K562 (cell line): ENCODE measurements at regions not wholly inside any gene's neighbourhood (a gene's known extent, or its start where the extent isn't known, plus 50 kb on each side); places are given as distances from the start of the nearest gene placed in this dataset.

Source experiments
- ATAC-seq: fragments of 200-7000 bp; cut with Tn5 transposase; 3 replicates; pipeline ENCODE4 v1.9.1; 2020; ENCODE audit warnings: moderate library complexity
- BruUV-seq: library from RNA; stranded (reverse); fragments of 400-500 nt; replicated peaks from 2 replicates; lab custom pipeline; 2021; lab: Mats Ljungman, UMichigan
- CTCF ChIA-PET: fragments of 300-600 bp; formaldehyde crosslinking; extraction: SDS; loops from one replicate; lab custom pipeline; 2021; ENCODE audit warnings: low intra/inter-chr PET ratio; lab: Yijun Ruan, JAX
- POLR2A ChIA-PET: fragments of 300-600, 350-650 bp; sonication (Branson Sonifier 250); formaldehyde crosslinking; extraction: SDS; loops from one replicate; lab custom pipeline; 2021; ENCODE audit warnings: antibody characterized with exemption, inconsistent platforms; lab: Yijun Ruan, JAX
- DNase-seq, 4 experiments: peaks; one replicate each; pipeline versions ENCODE4 v3.0.0 to v3.0.0-alpha.2; 2011 to 2018; ENCODE audit warnings: low spot score in 3 of 4, mixed read lengths in 3 of 4; ENCODE audit errors: extremely low read depth in 1 of 4
- FAIRE-seq: peaks from 2 replicates; lab custom pipeline; 2011; peaks lifted over from hg19 to GRCh38; lab: Jason Lieb, UNC
- H2AFZ ChIP-seq: 2 replicates; pipeline ENCODE4 v1.6.0; 2011; ENCODE audit warnings: low read depth, low read length, control low read depth, inconsistent platforms
- H3K27ac ChIP-seq: fragments of 200-600 bp; 3 replicates; pipeline ENCODE4 v1.8.0; 2011; ENCODE audit warnings: low read depth, mild to moderate bottlenecking, control low read depth, inconsistent platforms, low read length, moderate library complexity, mixed read lengths; ENCODE audit errors: extremely low read depth
- H3K27me3 ChIP-seq, 2 experiments: fragments of 300-600 bp in 1 of 2; 2 replicates in 1 of 2; 3 replicates in 1 of 2; pipeline versions ENCODE4 v1.6.0 to v1.8.0; 2011; ENCODE audit warnings: inconsistent platforms in 2 of 2, low read length in 2 of 2, mild to moderate bottlenecking in 1 of 2, mixed read lengths in 1 of 2, moderate library complexity in 1 of 2; ENCODE audit not compliant: control insufficient read depth in 2 of 2, insufficient read depth in 2 of 2
- H3K36me3 ChIP-seq: fragments of 300-600 bp; 3 replicates; pipeline ENCODE4 v1.8.0; 2011; ENCODE audit warnings: mild to moderate bottlenecking, low read length, inconsistent platforms; ENCODE audit not compliant: control insufficient read depth, insufficient read depth
- H3K4me1 ChIP-seq, 2 experiments: fragments of 200-600 bp in 1 of 2; replicated peaks in 1 of 2; 2 replicates in 1 of 2; 3 replicates in 1 of 2; pipeline versions ENCODE4 v1.5.1 to v1.8.0; 2011; ENCODE audit warnings: inconsistent platforms in 2 of 2, low read length in 2 of 2, mild to moderate bottlenecking in 1 of 2, mixed read lengths in 1 of 2, moderate library complexity in 1 of 2; ENCODE audit not compliant: control insufficient read depth in 2 of 2, insufficient read depth in 2 of 2
- H3K4me2 ChIP-seq: 2 replicates; pipeline ENCODE4 v1.6.1; 2011; ENCODE audit warnings: low read length, control low read depth, inconsistent platforms, mixed read lengths; ENCODE audit not compliant: insufficient read depth
- H3K4me3 ChIP-seq: fragments of 200-600 bp; sonication (generic), shearing (Covaris generic); 2 replicates; pipeline ENCODE4 v1.5.1; 2016; ENCODE audit warnings: control low read depth, inconsistent platforms
- H3K79me2 ChIP-seq: fragments of 200-600 bp; 3 replicates; pipeline ENCODE4 v1.8.0; 2011; ENCODE audit warnings: low read length, inconsistent platforms; ENCODE audit not compliant: control insufficient read depth, insufficient read depth
- H3K9ac ChIP-seq, 2 experiments: 2 replicates each; pipeline versions ENCODE4 v1.6.0 to v1.6.1; 2011; ENCODE audit warnings: low read depth in 2 of 2, low read length in 2 of 2, control low read depth in 1 of 2, inconsistent platforms in 1 of 2, mild to moderate bottlenecking in 1 of 2, mixed read lengths in 1 of 2; ENCODE audit not compliant: insufficient read depth in 1 of 2
- H3K9me1 ChIP-seq: one replicate; pipeline ENCODE4 v1.6.0; 2011; ENCODE audit warnings: inconsistent platforms, mild to moderate bottlenecking, low read length, moderate library complexity; ENCODE audit not compliant: control insufficient read depth, insufficient read depth
- H3K9me3 ChIP-seq: replicated peaks from 2 replicates; pipeline ENCODE4 v1.5.1; 2011; ENCODE audit warnings: low read depth, low read length, inconsistent platforms; ENCODE audit not compliant: control insufficient read depth, insufficient read depth
- H4K20me1 ChIP-seq: replicated peaks from 2 replicates; pipeline ENCODE4 v1.6.1; 2011; ENCODE audit warnings: low read length, inconsistent platforms, mixed read lengths; ENCODE audit not compliant: control insufficient read depth, insufficient read depth
- ARID1B ChIP-seq: fragments of 450-650 bp; IDR thresholded peaks from 2 replicates; pipeline ENCODE4 v1.6.1; 2016; ENCODE audit warnings: antibody characterized with exemption, mild to moderate bottlenecking, inconsistent platforms
- CBX5 ChIP-seq: IDR thresholded peaks from 2 replicates; pipeline ENCODE4 v1.6.1; 2014; ENCODE audit warnings: low read depth, borderline replicate concordance
- CTBP1 ChIP-seq: fragments of 450-650 bp; IDR thresholded peaks from 2 replicates; pipeline ENCODE4 v1.6.1; 2016; ENCODE audit warnings: borderline replicate concordance
- ID3 ChIP-seq, 2 experiments: fragments of 250-450 bp in 1 of 2; fragments of 450-650 bp in 1 of 2; sonication (Bioruptor Pico) in 1 of 2; IDR thresholded peaks; 2 replicates each; pipeline versions ENCODE4 v1.6.1 to v1.8.0; 2016 to 2021; ENCODE audit warnings: mild to moderate bottlenecking in 2 of 2, moderate library complexity in 2 of 2, missing compliant biosample characterization in 1 of 2, missing genetic modification characterization in 1 of 2
- NFE2 ChIP-seq: IDR thresholded peaks from 2 replicates; pipeline ENCODE4 v1.6.1; 2014; ENCODE audit warnings: antibody characterized with exemption, low read depth
- POLR3A ChIP-seq: IDR thresholded peaks from 2 replicates; pipeline ENCODE4 v1.6.1; 2011; ENCODE audit warnings: borderline replicate concordance, mild to moderate bottlenecking, moderate library complexity; ENCODE audit not compliant: insufficient read length, insufficient read depth; ENCODE audit errors: extremely low read depth
- PREB ChIP-seq: sonication (generic); formaldehyde crosslinking; IDR thresholded peaks from 2 replicates; pipeline ENCODE4 v1.8.1; 2023; ENCODE audit warnings: mild to moderate bottlenecking, missing genetic modification reagents
- XRCC4 ChIP-seq: IDR thresholded peaks from one replicate; pipeline ENCODE4 v1.6.1; 2011; ENCODE audit not compliant: insufficient read depth, insufficient read length; ENCODE audit errors: extremely low read depth
- ZFP36 ChIP-seq: fragments of 150-350 bp; IDR thresholded peaks from 2 replicates; pipeline ENCODE4 v1.6.1; 2018; ENCODE audit warnings: low read length, low read depth; ENCODE audit not compliant: partially characterized antibody
- ZNF77 ChIP-seq: fragments of 250-450 bp; sonication (Bioruptor Pico); IDR thresholded peaks from 2 replicates; pipeline ENCODE4 v1.5.0; 2020
- ZSCAN32 ChIP-seq: fragments of 450-650 bp; formaldehyde crosslinking; IDR thresholded peaks from 2 replicates; pipeline ENCODE4 v1.4.0; 2020; ENCODE audit warnings: mild to moderate bottlenecking, moderate library complexity
- WGBS: fragments of 100-300 bp; shearing (Covaris generic); methylation state at CpG from one replicate; pipeline ENCODE4 v1.1.6; 2016; ENCODE audit warnings: low coverage, mixed read lengths; ENCODE audit not compliant: insufficient coverage; ENCODE audit errors: missing lambda C conversion rate; 5-methylcytosine and 5-hydroxymethylcytosine counted together
- in situ Hi-C: fragments of 300-500 bp; cut with MboI; formaldehyde crosslinking; loops from 4 replicates; pipeline ENCODE4 v1.15.0; 2018; ENCODE audit warnings: inconsistent platforms, mixed read lengths
- intact Hi-C: fragments of 100-400 bp; cut with micrococcal nuclease; formaldehyde crosslinking; loops from 2 replicates; pipeline ENCODE4 v1.14.2; 2022

- no peak overlapping the region for H3K4me2 ChIP-seq
- H3K27ac ChIP-seq = no peak overlapping the region
- intact Hi-C loops (no loop called here), in situ Hi-C loops (no loop called here)
- no peaks in the 10 kb centered on the region for H3K9me3 ChIP-seq
- H3K27me3 ChIP-seq = no peaks in the 10 kb centered on the region
- DNase-seq (no peak), ATAC-seq (no peak), FAIRE-seq (no peak)
- ChIA-PET POLR2A (no interaction called here), CTCF (no interaction called here)
- 5% methylated on average over 5 of the region's 5 CpGs for WGBS
- no TSS peak for BruUV-seq
- H3K4me1 ChIP-seq = no peaks in the 10 kb centered on the region
- H4K20me1 ChIP-seq = no peaks in the 10 kb centered on the region
- no peaks in the 10 kb centered on the region for H3K9me1 ChIP-seq
- no peak overlapping the region for H2AFZ ChIP-seq
- H3K79me2 ChIP-seq = no peaks in the 10 kb centered on the region
- no peak overlapping the region for H3K9ac ChIP-seq
- no peak for TF ChIP-seq POLR3A
- no peak for TF ChIP-seq ID3 (CRISPR knock-in tag; IDR thresholded peaks at IDR 0.05)
- no peak for TF ChIP-seq ID3 (tag; IDR thresholded peaks at IDR 0.05)
- no peak for TF ChIP-seq PREB
- TF ChIP-seq CTBP1 = no peak
- TF ChIP-seq CBX5 = no peak
- TF ChIP-seq ZFP36 = no peak
- no peak for TF ChIP-seq NFE2
- TF ChIP-seq XRCC4 = no peak
- TF ChIP-seq ARID1B = no peak
- TF ChIP-seq ZSCAN32 (CRISPR knock-in tag) = no peak
- no peak for TF ChIP-seq ZNF77
- no peaks in the 10 kb centered on the region for H3K36me3 ChIP-seq
- H3K4me3 ChIP-seq = no peak overlapping the region
These were observed 303.7 kb downstream of the WDR11 start for GRCh38 chr10:121154846-121155245.
